ENCODE measurements at regions not wholly inside any gene's neighbourhood (a gene's known extent, or its start where the extent isn't known, plus 50 kb on each side); places are given as distances from the start of the nearest gene placed in this dataset.

GRCh38 chr21:28518630-28519029 is 474.0 kb downstream of the LTN1 start (continued):
- TF ChIP-seq EZH2 (IDR thresholded peaks at IDR 0.05; ENCODE audit: low read depth, unreplicated experiment) = no peak
- TF ChIP-seq ETS1 (IDR thresholded peaks at IDR 0.05) = no peak
- TF ChIP-seq, protein P1, sequence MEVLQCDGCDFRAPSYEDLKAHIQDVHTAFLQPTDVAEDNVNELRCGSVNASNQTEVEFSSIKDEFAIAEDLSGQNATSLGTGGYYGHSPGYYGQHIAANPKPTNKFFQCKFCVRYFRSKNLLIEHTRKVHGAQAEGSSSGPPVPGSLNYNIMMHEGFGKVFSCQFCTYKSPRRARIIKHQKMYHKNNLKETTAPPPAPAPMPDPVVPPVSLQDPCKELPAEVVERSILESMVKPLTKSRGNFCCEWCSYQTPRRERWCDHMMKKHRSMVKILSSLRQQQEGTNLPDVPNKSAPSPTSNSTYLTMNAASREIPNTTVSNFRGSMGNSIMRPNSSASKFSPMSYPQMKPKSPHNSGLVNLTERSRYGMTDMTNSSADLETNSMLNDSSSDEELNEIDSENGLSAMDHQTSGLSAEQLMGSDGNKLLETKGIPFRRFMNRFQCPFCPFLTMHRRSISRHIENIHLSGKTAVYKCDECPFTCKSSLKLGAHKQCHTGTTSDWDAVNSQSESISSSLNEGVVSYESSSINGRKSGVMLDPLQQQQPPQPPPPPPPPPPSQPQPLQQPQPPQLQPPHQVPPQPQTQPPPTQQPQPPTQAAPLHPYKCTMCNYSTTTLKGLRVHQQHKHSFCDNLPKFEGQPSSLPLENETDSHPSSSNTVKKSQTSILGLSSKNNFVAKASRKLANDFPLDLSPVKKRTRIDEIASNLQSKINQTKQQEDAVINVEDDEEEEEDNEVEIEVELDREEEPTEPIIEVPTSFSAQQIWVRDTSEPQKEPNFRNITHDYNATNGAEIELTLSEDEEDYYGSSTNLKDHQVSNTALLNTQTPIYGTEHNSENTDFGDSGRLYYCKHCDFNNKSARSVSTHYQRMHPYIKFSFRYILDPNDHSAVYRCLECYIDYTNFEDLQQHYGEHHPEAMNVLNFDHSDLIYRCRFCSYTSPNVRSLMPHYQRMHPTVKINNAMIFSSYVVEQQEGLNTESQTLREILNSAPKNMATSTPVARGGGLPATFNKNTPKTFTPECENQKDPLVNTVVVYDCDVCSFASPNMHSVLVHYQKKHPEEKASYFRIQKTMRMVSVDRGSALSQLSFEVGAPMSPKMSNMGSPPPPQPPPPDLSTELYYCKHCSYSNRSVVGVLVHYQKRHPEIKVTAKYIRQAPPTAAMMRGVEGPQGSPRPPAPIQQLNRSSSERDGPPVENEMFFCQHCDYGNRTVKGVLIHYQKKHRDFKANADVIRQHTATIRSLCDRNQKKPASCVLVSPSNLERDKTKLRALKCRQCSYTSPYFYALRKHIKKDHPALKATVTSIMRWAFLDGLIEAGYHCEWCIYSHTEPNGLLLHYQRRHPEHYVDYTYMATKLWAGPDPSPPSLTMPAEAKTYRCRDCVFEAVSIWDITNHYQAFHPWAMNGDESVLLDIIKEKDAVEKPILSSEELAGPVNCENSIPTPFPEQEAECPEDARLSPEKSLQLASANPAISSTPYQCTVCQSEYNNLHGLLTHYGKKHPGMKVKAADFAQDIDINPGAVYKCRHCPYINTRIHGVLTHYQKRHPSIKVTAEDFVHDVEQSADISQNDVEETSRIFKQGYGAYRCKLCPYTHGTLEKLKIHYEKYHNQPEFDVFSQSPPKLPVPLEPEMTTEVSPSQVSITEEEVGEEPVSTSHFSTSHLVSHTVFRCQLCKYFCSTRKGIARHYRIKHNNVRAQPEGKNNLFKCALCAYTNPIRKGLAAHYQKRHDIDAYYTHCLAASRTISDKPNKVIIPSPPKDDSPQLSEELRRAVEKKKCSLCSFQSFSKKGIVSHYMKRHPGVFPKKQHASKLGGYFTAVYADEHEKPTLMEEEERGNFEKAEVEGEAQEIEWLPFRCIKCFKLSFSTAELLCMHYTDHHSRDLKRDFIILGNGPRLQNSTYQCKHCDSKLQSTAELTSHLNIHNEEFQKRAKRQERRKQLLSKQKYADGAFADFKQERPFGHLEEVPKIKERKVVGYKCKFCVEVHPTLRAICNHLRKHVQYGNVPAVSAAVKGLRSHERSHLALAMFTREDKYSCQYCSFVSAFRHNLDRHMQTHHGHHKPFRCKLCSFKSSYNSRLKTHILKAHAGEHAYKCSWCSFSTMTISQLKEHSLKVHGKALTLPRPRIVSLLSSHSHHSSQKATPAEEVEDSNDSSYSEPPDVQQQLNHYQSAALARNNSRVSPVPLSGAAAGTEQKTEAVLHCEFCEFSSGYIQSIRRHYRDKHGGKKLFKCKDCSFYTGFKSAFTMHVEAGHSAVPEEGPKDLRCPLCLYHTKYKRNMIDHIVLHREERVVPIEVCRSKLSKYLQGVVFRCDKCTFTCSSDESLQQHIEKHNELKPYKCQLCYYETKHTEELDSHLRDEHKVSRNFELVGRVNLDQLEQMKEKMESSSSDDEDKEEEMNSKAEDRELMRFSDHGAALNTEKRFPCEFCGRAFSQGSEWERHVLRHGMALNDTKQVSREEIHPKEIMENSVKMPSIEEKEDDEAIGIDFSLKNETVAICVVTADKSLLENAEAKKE (CRISPR knock-in tag; IDR thresholded peaks at IDR 0.05) = no peak
- no peak for TF ChIP-seq JUNB (IDR thresholded peaks at IDR 0.05; ENCODE audit: unreplicated experiment)

GRCh38 chr21:28516991-28517592 is 475.6 kb downstream of the LTN1 start:
- DNase-seq (ENCODE audit: low spot score) = peak; percentile 92
- Mint-ChIP-seq H3K4me1 (peaks cover 6% of the 10 kb centered on the region; the same call in 2 of the 3 replicates), H3K27ac (no peak overlapping the region), H3K27me3 (ENCODE audit: insufficient read depth, low read depth, poor library complexity) (no peaks in the 10 kb centered on the region), H3K9me3 (no peaks in the 10 kb centered on the region), H3K36me3 (ENCODE audit: low read depth) (no peaks in the 10 kb centered on the region), H3K4me3 (no peak overlapping the region)
- no peaks in the 10 kb centered on the region for H3F3A ChIP-seq (replicated peaks; ENCODE audit: low read depth)
- no peak overlapping the region for H3K27ac ChIP-seq (ENCODE audit: low read depth)
- no peaks in the 10 kb centered on the region for H3K27me3 ChIP-seq (ENCODE audit: insufficient read depth)
- peak; percentile 100 for ATAC-seq
- peaks cover 3% of the 10 kb centered on the region for H3K4me1 ChIP-seq (ENCODE audit: insufficient read depth)
- no peak overlapping the region for H3K4me3 ChIP-seq
- H4K20me1 ChIP-seq (replicated peaks; ENCODE audit: insufficient read depth) = no peaks in the 10 kb centered on the region
- no peak overlapping the region for H3K4me2 ChIP-seq
- TF ChIP-seq ZNF114 (CRISPR knock-in tag; IDR thresholded peaks at IDR 0.05) (0 out of 2 replicates have a peak, but pooled peaks have one; percentile 15), ZNF331 (CRISPR knock-in tag; IDR thresholded peaks at IDR 0.05; ENCODE audit: low read depth) (no peak), STAT1 (IDR thresholded peaks at IDR 0.05; ENCODE audit: unreplicated experiment) (no peak), NANOG (IDR thresholded peaks at IDR 0.05; ENCODE audit: borderline replicate concordance) (no peak), CTCF (conservative IDR thresholded peaks at IDR 0.05; ENCODE audit: low read depth in 2 of 2) (peak; percentile 80 to 91)
- H3K79me2 ChIP-seq (replicated peaks; ENCODE audit: insufficient read depth) = no peaks in the 10 kb centered on the region
- peak overlapping the region; percentile 64 for H2AFZ ChIP-seq
- H3K9me2 ChIP-seq (ENCODE audit: insufficient read depth) = no peaks in the 10 kb centered on the region; the same call in 1 of the 2 replicates
- H3K36me3 ChIP-seq (ENCODE audit: insufficient read depth) = no peaks in the 10 kb centered on the region

Data from GM23338 (cell line).